ENCODE measurements at regions not wholly inside any gene's neighbourhood (a gene's known extent, or its start where the extent isn't known, plus 50 kb on each side); places are given as distances from the start of the nearest gene placed in this dataset.

DNA sequence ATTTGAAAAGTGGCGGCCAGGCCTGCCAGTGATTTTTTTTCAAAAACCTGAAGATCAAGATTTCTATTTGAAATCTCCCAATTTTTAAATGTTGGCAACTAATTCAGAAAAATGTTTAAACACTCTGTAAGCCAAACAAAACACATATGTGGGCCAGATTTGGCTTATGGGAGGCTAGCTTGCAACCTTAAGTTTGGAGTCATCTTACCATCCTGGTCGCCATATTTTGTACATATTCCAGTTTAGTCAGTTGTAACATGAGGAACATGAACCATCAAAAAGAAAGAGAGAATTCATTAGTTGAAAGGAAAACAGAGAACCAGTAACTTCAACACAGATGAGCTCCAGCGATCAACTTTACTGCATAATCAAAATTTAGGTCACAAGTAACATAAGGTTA is 115.4 kb downstream of the TMEM26 start:
- Mint-ChIP-seq H3K4me1 (ENCODE audit: low read depth, unreplicated experiment) (no peaks in the 10 kb centered on the region), H3K9me3 (ENCODE audit: unreplicated experiment) (no peaks in the 10 kb centered on the region), H3K27ac (ENCODE audit: unreplicated experiment) (no peak overlapping the region), H3K27me3 (ENCODE audit: unreplicated experiment) (no peaks in the 10 kb centered on the region), H3K4me3 (ENCODE audit: unreplicated experiment) (no peak overlapping the region), H3K36me3 (ENCODE audit: unreplicated experiment) (no peaks in the 10 kb centered on the region)
- TF ChIP-seq, protein P1, sequence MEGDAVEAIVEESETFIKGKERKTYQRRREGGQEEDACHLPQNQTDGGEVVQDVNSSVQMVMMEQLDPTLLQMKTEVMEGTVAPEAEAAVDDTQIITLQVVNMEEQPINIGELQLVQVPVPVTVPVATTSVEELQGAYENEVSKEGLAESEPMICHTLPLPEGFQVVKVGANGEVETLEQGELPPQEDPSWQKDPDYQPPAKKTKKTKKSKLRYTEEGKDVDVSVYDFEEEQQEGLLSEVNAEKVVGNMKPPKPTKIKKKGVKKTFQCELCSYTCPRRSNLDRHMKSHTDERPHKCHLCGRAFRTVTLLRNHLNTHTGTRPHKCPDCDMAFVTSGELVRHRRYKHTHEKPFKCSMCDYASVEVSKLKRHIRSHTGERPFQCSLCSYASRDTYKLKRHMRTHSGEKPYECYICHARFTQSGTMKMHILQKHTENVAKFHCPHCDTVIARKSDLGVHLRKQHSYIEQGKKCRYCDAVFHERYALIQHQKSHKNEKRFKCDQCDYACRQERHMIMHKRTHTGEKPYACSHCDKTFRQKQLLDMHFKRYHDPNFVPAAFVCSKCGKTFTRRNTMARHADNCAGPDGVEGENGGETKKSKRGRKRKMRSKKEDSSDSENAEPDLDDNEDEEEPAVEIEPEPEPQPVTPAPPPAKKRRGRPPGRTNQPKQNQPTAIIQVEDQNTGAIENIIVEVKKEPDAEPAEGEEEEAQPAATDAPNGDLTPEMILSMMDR (IDR thresholded peaks at IDR 0.05; ENCODE audit: partially characterized antibody, unreplicated experiment) = no peak
- DNase-seq = no peak

DNA sequence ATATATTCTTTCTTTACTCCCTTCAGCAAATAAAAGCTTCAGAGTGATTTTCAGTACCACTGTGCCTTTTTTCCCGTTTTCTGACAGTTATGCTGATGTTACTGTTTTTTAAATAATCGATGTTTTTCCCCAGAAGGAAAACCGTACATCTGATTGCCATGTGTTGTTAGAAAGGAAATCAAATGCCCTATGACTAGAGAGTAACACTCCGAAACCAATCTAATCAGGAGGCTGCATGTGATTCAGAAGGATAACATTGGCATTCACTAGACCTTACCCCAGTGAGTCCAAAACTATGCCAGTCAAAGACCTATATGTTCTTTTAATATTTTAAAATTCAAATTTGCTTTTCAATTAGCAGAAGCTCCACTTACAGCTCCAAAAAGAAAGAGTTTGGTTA is 116.3 kb downstream of the TMEM26 start:
- no peaks in the 10 kb centered on the region for H3K36me3 Mint-ChIP-seq (ENCODE audit: unreplicated experiment)
- H3K27ac Mint-ChIP-seq (ENCODE audit: unreplicated experiment) = no peak overlapping the region
- TF ChIP-seq, protein P1 (IDR thresholded peaks at IDR 0.05; ENCODE audit: partially characterized antibody, unreplicated experiment) = no peak
- no peak overlapping the region for H3K4me3 Mint-ChIP-seq (ENCODE audit: unreplicated experiment)
- DNase-seq = no peak
- H3K27me3 Mint-ChIP-seq (ENCODE audit: unreplicated experiment) = no peaks in the 10 kb centered on the region
- H3K9me3 Mint-ChIP-seq (ENCODE audit: unreplicated experiment) = no peaks in the 10 kb centered on the region
- H3K4me1 Mint-ChIP-seq (ENCODE audit: low read depth, unreplicated experiment) = no peaks in the 10 kb centered on the region

DNA sequence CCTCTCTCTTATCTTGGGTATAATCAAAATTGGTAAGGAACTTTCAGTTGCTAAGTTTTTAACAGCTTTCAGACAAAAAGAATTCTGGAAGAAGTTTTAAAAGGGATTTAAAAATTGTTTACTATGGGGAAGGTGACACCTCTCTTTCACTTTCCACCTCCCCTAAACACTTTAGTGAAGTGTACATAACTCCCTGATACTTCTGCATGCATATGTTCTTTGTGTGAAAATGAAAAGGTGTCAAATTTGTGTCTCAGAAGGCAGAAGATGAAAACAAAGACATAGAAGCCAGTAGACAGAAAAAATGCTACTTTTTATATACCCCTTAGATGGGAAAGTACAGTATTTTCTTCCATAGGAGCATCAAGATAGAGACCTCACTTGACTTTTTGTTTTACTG is 117.8 kb downstream of the TMEM26 start:
- no peaks in the 10 kb centered on the region for H3K9me3 Mint-ChIP-seq (ENCODE audit: unreplicated experiment)
- no peaks in the 10 kb centered on the region for H3K4me1 Mint-ChIP-seq (ENCODE audit: low read depth, unreplicated experiment)
- DNase-seq = no peak
- H3K4me3 Mint-ChIP-seq (ENCODE audit: unreplicated experiment) = no peak overlapping the region
- TF ChIP-seq, protein P1 (IDR thresholded peaks at IDR 0.05; ENCODE audit: partially characterized antibody, unreplicated experiment) = no peak
- H3K27me3 Mint-ChIP-seq (ENCODE audit: unreplicated experiment) = no peaks in the 10 kb centered on the region
- H3K36me3 Mint-ChIP-seq (ENCODE audit: unreplicated experiment) = no peaks in the 10 kb centered on the region
- no peak overlapping the region for H3K27ac Mint-ChIP-seq (ENCODE audit: unreplicated experiment)

DNA sequence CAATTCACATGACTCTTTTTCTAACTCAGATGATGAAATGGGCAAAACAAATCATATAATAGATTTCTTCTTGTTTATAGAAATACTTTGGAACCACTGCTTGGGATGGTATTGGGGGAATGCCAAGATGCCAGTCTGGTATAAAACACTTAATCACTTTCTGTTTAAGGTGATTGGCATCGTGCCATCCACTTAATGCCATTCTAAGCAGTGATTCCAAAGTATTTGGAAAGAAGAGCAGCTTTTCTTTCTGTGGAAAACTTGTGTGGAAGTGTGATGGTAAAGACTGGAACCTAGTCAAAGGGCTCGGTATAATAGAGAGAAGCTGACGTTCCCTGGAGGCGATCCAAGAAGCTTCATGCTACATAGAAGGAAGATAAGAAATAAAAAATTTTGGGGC is 120.6 kb downstream of the TMEM26 start:
- TF ChIP-seq, protein P1 (IDR thresholded peaks at IDR 0.05; ENCODE audit: partially characterized antibody, unreplicated experiment) = no peak
- H3K4me1 Mint-ChIP-seq (ENCODE audit: low read depth, unreplicated experiment) = no peaks in the 10 kb centered on the region
- H3K27ac Mint-ChIP-seq (ENCODE audit: unreplicated experiment) = no peak overlapping the region
- DNase-seq = no peak
- no peaks in the 10 kb centered on the region for H3K9me3 Mint-ChIP-seq (ENCODE audit: unreplicated experiment)
- H3K27me3 Mint-ChIP-seq (ENCODE audit: unreplicated experiment) = no peaks in the 10 kb centered on the region
- H3K36me3 Mint-ChIP-seq (ENCODE audit: unreplicated experiment) = no peaks in the 10 kb centered on the region
- no peak overlapping the region for H3K4me3 Mint-ChIP-seq (ENCODE audit: unreplicated experiment)

DNA sequence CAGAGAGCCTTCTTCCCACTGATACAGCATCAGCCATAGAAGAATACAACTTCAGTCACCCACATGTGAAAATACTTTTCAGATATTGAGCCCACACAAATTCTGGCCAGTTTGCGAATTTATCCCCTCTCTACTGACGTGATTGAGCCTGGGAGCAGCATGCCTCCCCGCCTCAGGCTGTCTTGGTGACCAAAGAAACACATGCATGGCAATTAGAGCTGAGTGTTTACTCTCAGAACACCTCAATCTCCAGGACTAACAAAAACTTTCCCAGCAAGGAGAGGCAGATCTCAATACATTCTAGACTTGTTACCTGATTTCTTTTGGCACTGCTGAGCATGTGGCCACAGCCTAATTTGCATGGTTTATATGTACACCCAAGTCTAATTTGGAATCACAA is 122.5 kb downstream of the TMEM26 start:
- DNase-seq = no peak
- Mint-ChIP-seq H3K36me3 (ENCODE audit: unreplicated experiment) (no peaks in the 10 kb centered on the region), H3K27me3 (ENCODE audit: unreplicated experiment) (no peaks in the 10 kb centered on the region), H3K4me3 (ENCODE audit: unreplicated experiment) (no peak overlapping the region), H3K27ac (ENCODE audit: unreplicated experiment) (no peak overlapping the region), H3K9me3 (ENCODE audit: unreplicated experiment) (no peaks in the 10 kb centered on the region), H3K4me1 (ENCODE audit: low read depth, unreplicated experiment) (no peaks in the 10 kb centered on the region)
- TF ChIP-seq, protein P1 (IDR thresholded peaks at IDR 0.05; ENCODE audit: partially characterized antibody, unreplicated experiment) = no peak
